ENCODE measurements at regions not wholly inside any gene's neighbourhood (a gene's known extent, or its start where the extent isn't known, plus 50 kb on each side); places are given as distances from the start of the nearest gene placed in this dataset.

DNA sequence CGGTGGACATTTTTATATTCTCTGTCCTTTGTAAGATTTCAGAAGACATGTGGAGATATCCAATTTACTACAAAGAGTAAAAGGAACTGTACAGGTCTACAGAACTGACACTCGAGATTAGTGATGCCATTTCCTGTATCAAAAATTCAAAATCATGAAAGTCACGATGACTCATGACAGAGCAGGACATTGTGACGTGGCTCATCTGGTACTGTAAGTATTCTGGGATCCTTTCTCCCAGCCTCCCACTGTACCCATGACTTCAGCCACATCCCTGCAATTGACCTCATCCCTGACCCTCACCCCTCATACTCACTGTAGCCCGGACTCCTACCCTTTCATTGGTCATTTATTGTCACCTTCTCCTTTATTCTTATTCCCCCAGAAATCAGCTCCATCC lies 736.5 kb downstream of the EPHA4 start:
- Histone ChIP-seq H3K9me2 (replicated peaks; ENCODE audit: low read length) (no peaks in the 10 kb centered on the region), H3K9ac (ENCODE audit: low read length) (no peak overlapping the region), H3K79me2 (ENCODE audit: low read length) (no peaks in the 10 kb centered on the region), H2AFZ (ENCODE audit: low read length) (no peak overlapping the region), H3K27ac (ENCODE audit: low read length) (no peak overlapping the region), H4K20me1 (ENCODE audit: low read length) (no peaks in the 10 kb centered on the region), H3F3A (ENCODE audit: low read length, unreplicated experiment) (no peaks in the 10 kb centered on the region), H3K27me3 (ENCODE audit: low read length) (no peaks in the 10 kb centered on the region), H3K9me3 (ENCODE audit: low read length) (no peaks in the 10 kb centered on the region), H3K4me2 (ENCODE audit: low read length) (no peak overlapping the region), H3K4me1 (ENCODE audit: insufficient read depth, low read length) (no peaks in the 10 kb centered on the region), H3K36me3 (ENCODE audit: low read depth, low read length) (no peaks in the 10 kb centered on the region), H3K4me3 (ENCODE audit: low read length) (no peak overlapping the region)
- BruUV-seq (replicated peaks) = no TSS peak
- ATAC-seq (peak; percentile 43; the same call in 1 of the 2 replicates), DNase-seq (peak; percentile 46)
- intact Hi-C loops (cut with micrococcal nuclease) = no loop called here
- CTCF ChIA-PET = no interaction called here
- POLR2A ChIA-PET (ENCODE audit: unreplicated experiment) = no interaction called here
- no peak for TF ChIP-seq EZH2 (IDR thresholded peaks at IDR 0.05; ENCODE audit: low read length, unreplicated experiment)
- TF ChIP-seq, protein P1, sequence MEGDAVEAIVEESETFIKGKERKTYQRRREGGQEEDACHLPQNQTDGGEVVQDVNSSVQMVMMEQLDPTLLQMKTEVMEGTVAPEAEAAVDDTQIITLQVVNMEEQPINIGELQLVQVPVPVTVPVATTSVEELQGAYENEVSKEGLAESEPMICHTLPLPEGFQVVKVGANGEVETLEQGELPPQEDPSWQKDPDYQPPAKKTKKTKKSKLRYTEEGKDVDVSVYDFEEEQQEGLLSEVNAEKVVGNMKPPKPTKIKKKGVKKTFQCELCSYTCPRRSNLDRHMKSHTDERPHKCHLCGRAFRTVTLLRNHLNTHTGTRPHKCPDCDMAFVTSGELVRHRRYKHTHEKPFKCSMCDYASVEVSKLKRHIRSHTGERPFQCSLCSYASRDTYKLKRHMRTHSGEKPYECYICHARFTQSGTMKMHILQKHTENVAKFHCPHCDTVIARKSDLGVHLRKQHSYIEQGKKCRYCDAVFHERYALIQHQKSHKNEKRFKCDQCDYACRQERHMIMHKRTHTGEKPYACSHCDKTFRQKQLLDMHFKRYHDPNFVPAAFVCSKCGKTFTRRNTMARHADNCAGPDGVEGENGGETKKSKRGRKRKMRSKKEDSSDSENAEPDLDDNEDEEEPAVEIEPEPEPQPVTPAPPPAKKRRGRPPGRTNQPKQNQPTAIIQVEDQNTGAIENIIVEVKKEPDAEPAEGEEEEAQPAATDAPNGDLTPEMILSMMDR (conservative IDR thresholded peaks at IDR 0.05; ENCODE audit: low read depth, low read length) = no peak
- no peak for TF ChIP-seq EZH2phosphoT487 (IDR thresholded peaks at IDR 0.05; ENCODE audit: borderline replicate concordance, low read length)

DNA sequence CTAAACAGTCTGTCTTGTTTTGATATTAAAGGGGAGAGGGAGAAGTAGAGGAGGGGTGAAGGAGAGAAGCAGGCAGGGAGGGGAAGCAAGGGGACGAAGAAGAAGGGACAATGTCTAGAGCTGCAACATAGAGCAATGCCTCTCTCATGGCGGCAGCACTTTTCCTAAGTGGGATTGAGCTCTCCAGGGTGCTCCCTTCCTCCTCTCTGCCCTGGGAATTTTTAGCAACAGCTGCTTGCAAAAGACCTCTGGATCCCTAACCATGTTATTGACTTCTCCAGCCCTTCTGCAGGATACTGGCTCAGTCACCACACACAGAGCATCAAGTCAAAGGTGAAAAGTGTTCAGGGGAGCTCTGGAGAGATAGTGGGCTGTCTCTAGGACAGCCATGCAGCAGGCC lies 734.9 kb downstream of the EPHA4 start:
- BruUV-seq (replicated peaks) = no TSS peak

More for the DNA sequence above, 734.9 kb downstream of the EPHA4 start:
- H3K9me3 ChIP-seq (ENCODE audit: low read length) = no peaks in the 10 kb centered on the region
- H2AFZ ChIP-seq (ENCODE audit: low read length) = no peak overlapping the region
- ATAC-seq = no peak
- ChIA-PET POLR2A (ENCODE audit: unreplicated experiment) (no interaction called here), CTCF (no interaction called here)
- TF ChIP-seq EZH2phosphoT487 (IDR thresholded peaks at IDR 0.05; ENCODE audit: borderline replicate concordance, low read length) = no peak
- TF ChIP-seq, protein P1 (conservative IDR thresholded peaks at IDR 0.05; ENCODE audit: low read depth, low read length) = no peak
- TF ChIP-seq EZH2 (IDR thresholded peaks at IDR 0.05; ENCODE audit: low read length, unreplicated experiment) = no peak
- H3K27me3 ChIP-seq (ENCODE audit: low read length) = no peaks in the 10 kb centered on the region
- no peaks in the 10 kb centered on the region for H3K4me1 ChIP-seq (ENCODE audit: insufficient read depth, low read length)
- no peak overlapping the region for H3K4me3 ChIP-seq (ENCODE audit: low read length)
- H3K36me3 ChIP-seq (ENCODE audit: low read depth, low read length) = no peaks in the 10 kb centered on the region
- no peak overlapping the region for H3K9ac ChIP-seq (ENCODE audit: low read length)
- DNase-seq = no peak
- H4K20me1 ChIP-seq (ENCODE audit: low read length) = no peaks in the 10 kb centered on the region
- H3K9me2 ChIP-seq (replicated peaks; ENCODE audit: low read length) = no peaks in the 10 kb centered on the region
- H3K27ac ChIP-seq (ENCODE audit: low read length) = no peak overlapping the region
- intact Hi-C loops (cut with micrococcal nuclease) = no loop called here
- H3K4me2 ChIP-seq (ENCODE audit: low read length) = no peak overlapping the region
- no peaks in the 10 kb centered on the region for H3K79me2 ChIP-seq (ENCODE audit: low read length)
- H3F3A ChIP-seq (ENCODE audit: low read length, unreplicated experiment) = no peaks in the 10 kb centered on the region
